Stimulated activated naive B cell treated with anti-CD40 and anti-IgM and Interleukin-4, amounts not matched to agents 10 μg/mL and 1 μg/mL and 100 μg/mL, for 72 hours (primary cell): ENCODE measurements at regions not wholly inside any gene's neighbourhood (a gene's known extent, or its start where the extent isn't known, plus 50 kb on each side); places are given as distances from the start of the nearest gene placed in this dataset.

Experiments used
- ATAC-seq, 2 donors: fragments of 150-1000 bp; cut with Tn5 transposase; replicated peaks; 2 replicates each; pipeline ENCODE4 v1.10.0; 2021; ENCODE audit warnings: moderate library complexity in 1 of 2
- DNase-seq: peaks from one replicate; pipeline ENCODE4 v3.0.0; 2021
- H3K27ac Mint-ChIP-seq: one replicate; pipeline ENCODE4 v1.8.0; 2022; ENCODE audit warnings: mild to moderate bottlenecking, mixed read lengths
- H3K27me3 Mint-ChIP-seq, 2 donors: one replicate each; pipeline ENCODE4 v1.8.0; 2022; ENCODE audit warnings: mixed read lengths in 2 of 2
- H3K36me3 Mint-ChIP-seq, 2 donors: one replicate each; pipeline ENCODE4 v1.8.0; 2022; ENCODE audit warnings: mixed read lengths in 2 of 2, mild to moderate bottlenecking in 1 of 2
- H3K4me1 Mint-ChIP-seq, 2 donors: one replicate each; pipeline ENCODE4 v1.8.0; 2022; ENCODE audit warnings: mixed read lengths in 2 of 2, mild to moderate bottlenecking in 1 of 2
- H3K4me3 Mint-ChIP-seq, 2 donors: one replicate each; pipeline ENCODE4 v1.8.0; 2022; ENCODE audit warnings: mild to moderate bottlenecking in 2 of 2, mixed read lengths in 2 of 2, moderate library complexity in 1 of 2
- H3K9me3 Mint-ChIP-seq, 2 donors: one replicate each; pipeline ENCODE4 v1.8.0; 2022; ENCODE audit warnings: mixed read lengths in 2 of 2, mild to moderate bottlenecking in 1 of 2

DNA sequence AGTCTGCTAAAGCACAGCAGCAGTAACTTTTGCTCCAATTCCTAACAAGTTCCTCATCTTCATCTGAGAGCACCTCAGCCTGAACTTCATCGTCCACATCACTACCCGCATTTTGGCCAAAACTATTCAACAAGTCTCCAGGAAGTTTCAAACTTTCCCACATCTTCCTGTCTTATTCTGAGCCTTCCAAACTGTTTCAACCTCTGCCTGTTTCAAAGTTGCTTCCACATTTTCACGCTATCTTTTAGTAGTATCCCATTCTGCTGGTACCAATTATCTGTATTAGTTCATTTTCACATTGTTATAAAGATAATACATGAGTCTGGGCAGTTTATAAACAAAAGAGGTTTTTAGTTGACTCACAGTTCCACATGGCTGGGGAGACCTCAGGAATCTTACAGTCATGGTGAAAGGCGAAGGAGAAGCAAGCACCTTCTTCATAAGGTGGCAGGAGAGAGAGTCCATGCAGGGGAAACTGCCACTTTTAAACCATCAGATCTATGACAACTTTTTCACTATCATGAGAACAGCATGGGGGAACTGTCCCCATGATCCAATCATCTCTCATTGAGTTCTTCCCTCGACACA lies 99.4 kb upstream of the GRIK2 start:
- peaks cover 3 to 13% of the 10 kb centered on the region in 2 donors for H3K9me3 Mint-ChIP-seq
- no peak overlapping the region for H3K27ac Mint-ChIP-seq

DNA sequence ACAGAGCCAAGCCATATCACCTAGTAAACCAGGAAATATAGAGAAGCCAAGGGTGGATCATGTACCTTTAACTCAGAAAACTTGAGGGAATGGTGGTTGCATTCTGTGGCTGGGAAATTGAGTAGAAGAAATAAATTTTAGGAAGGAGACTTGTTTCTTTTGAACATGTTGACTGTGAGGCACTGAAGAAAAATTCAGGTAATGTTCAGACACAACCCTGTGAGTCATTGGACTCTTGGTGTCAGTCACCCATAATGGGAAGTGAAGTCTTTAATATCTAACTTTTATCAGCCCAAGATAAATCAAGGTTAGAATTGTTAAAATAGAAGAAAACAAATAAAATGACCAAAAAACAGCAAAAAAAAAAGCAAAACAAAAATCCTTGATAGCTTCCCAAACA lies 98.8 kb upstream of the GRIK2 start:
- ATAC-seq: no peak
- Mint-ChIP-seq H3K36me3 (no peaks in the 10 kb centered on the region), H3K27ac (no peak overlapping the region), H3K4me1 (no peaks in the 10 kb centered on the region), H3K27me3 (no peaks in the 10 kb centered on the region), H3K9me3 (peaks cover 3 to 13% of the 10 kb centered on the region in 2 donors), H3K4me3 (no peak overlapping the region)
- no peak for DNase-seq

More for the DNA sequence above, 99.4 kb upstream of the GRIK2 start:
- H3K4me3 Mint-ChIP-seq: no peak overlapping the region
- H3K4me1 Mint-ChIP-seq: no peaks in the 10 kb centered on the region
- no peaks in the 10 kb centered on the region for H3K36me3 Mint-ChIP-seq
- no peak for DNase-seq
- H3K27me3 Mint-ChIP-seq: no peaks in the 10 kb centered on the region
- ATAC-seq: no peak

GRCh38 chr6:101296169-101296960 lies 97.1 kb upstream of the GRIK2 start:
- H3K36me3 Mint-ChIP-seq: no peaks in the 10 kb centered on the region
- ATAC-seq (no peak), DNase-seq (no peak)
- H3K27me3 Mint-ChIP-seq: no peaks in the 10 kb centered on the region
- no peak overlapping the region for H3K4me3 Mint-ChIP-seq
- H3K4me1 Mint-ChIP-seq: no peaks in the 10 kb centered on the region
- no peak overlapping the region for H3K27ac Mint-ChIP-seq
- peaks cover under 1 to 12% of the 10 kb centered on the region in 2 donors for H3K9me3 Mint-ChIP-seq

- no peak for ATAC-seq
- no peaks in the 10 kb centered on the region for H3K4me1 Mint-ChIP-seq
- DNase-seq: no peak
- H3K27ac Mint-ChIP-seq: no peak overlapping the region
- H3K9me3 Mint-ChIP-seq: peaks cover 13% of the 10 kb centered on the region in 2 donors
- no peaks in the 10 kb centered on the region for H3K27me3 Mint-ChIP-seq
- H3K36me3 Mint-ChIP-seq: no peaks in the 10 kb centered on the region
- no peak overlapping the region for H3K4me3 Mint-ChIP-seq
Observed at GRCh38 chr6:101302593-101302992, 90.9 kb upstream of the GRIK2 start.

GRCh38 chr6:101303495-101303894 lies 90.0 kb upstream of the GRIK2 start:
- ATAC-seq: no peak
- no peak overlapping the region for H3K4me3 Mint-ChIP-seq
- no peak overlapping the region for H3K27ac Mint-ChIP-seq

DNA sequence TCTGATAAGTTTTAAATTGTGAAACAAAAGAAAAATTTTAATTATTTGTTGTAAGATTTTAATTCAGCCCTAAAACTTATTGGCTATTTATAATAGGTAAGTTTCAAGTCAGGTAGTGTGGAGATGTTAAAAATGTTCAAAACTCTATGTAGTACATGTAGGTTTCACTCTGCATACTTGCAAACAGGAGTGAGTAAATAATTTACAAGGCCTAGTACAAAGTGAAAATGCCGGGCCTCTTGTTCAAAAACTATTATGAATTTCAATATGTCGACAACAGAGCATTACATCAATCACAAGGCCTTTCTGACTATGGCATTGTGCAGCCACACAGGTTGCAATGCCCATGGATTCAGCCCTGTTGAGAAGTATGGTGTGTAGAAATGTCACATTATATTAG lies 80.9 kb upstream of the GRIK2 start:
- Mint-ChIP-seq H3K27ac (no peak overlapping the region), H3K36me3 (no peaks in the 10 kb centered on the region), H3K4me3 (no peak overlapping the region), H3K4me1 (no peaks in the 10 kb centered on the region), H3K9me3 (peaks cover 0 to 1% of the 10 kb centered on the region in 2 donors), H3K27me3 (no peaks in the 10 kb centered on the region)
- ATAC-seq (no peak), DNase-seq (no peak)

More at GRCh38 chr6:101303495-101303894, 90.0 kb upstream of the GRIK2 start:
- Mint-ChIP-seq H3K9me3 (peaks cover 13% of the 10 kb centered on the region in 2 donors), H3K4me1 (no peaks in the 10 kb centered on the region), H3K36me3 (no peaks in the 10 kb centered on the region), H3K27me3 (no peaks in the 10 kb centered on the region)
- no peak for DNase-seq

DNA sequence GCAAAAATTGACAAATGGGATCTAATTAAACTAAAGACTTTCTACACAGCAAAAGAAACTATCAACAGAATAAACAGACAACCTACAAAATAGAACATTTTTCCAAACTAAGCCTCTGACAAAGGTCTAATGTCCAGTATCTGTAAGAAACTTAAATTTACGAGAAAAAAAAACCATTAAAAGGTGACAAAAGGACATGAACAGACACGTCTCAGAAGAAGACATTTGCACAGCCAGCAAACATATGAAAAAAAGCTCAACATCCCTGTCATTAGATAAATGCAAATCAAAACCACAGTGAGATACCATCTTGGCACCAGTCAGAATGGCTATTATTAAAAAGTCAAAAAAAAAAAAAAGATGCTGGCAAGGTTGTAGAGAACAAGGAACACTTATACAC lies 70.6 kb upstream of the GRIK2 start:
- Mint-ChIP-seq H3K9me3 (peaks cover 0 to 2% of the 10 kb centered on the region in 2 donors), H3K4me1 (no peaks in the 10 kb centered on the region), H3K4me3 (no peak overlapping the region), H3K36me3 (no peaks in the 10 kb centered on the region), H3K27me3 (no peaks in the 10 kb centered on the region), H3K27ac (no peak overlapping the region)
- no peak for DNase-seq
- no peak for ATAC-seq

GRCh38 chr6:101326411-101326810 lies 67.1 kb upstream of the GRIK2 start:
- Mint-ChIP-seq H3K36me3 (no peaks in the 10 kb centered on the region), H3K4me1 (no peaks in the 10 kb centered on the region), H3K4me3 (no peak overlapping the region), H3K9me3 (no peaks in the 10 kb centered on the region), H3K27me3 (no peaks in the 10 kb centered on the region), H3K27ac (no peak overlapping the region)
- ATAC-seq: no peak
- DNase-seq: no peak

DNA sequence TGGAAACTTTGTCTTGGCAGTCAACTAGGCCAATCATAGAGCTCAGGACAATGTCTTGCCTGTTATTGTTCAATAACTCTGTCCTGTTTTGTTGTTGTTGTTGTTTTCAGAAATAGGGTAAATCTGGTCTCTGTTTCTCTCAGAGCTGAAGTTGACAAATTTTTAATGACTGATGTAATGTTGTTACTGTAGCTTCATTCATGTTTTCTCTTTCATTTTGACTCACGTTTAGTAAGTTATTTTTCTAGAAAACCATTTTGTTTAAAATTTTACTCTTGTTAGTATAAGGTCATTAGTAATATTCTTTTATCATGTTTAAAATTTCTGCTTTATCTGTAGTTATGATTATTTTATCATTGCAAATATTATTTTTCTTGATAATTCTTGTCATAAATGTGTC lies 51.6 kb upstream of the GRIK2 start:
- Mint-ChIP-seq H3K4me1 (no peaks in the 10 kb centered on the region), H3K27ac (no peak overlapping the region), H3K9me3 (peaks cover 4 to 8% of the 10 kb centered on the region in 2 donors), H3K36me3 (no peaks in the 10 kb centered on the region), H3K4me3 (no peak overlapping the region), H3K27me3 (no peaks in the 10 kb centered on the region)
- DNase-seq (no peak), ATAC-seq (no peak)
